K562 (cell line): ENCODE measurements at regions not wholly inside any gene's neighbourhood (a gene's known extent, or its start where the extent isn't known, plus 50 kb on each side); places are given as distances from the start of the nearest gene placed in this dataset.

Experiments used
- ATAC-seq: fragments of 200-7000 bp; cut with Tn5 transposase; 3 replicates; pipeline ENCODE4 v1.9.1; 2020; ENCODE audit warnings: moderate library complexity
- BruUV-seq: library from RNA; stranded (reverse); fragments of 400-500 nt; replicated peaks from 2 replicates; lab custom pipeline; 2021; lab: Mats Ljungman, UMichigan
- CTCF ChIA-PET: fragments of 300-600 bp; formaldehyde crosslinking; extraction: SDS; loops from one replicate; lab custom pipeline; 2021; ENCODE audit warnings: low intra/inter-chr PET ratio; lab: Yijun Ruan, JAX
- POLR2A ChIA-PET: fragments of 300-600, 350-650 bp; sonication (Branson Sonifier 250); formaldehyde crosslinking; extraction: SDS; loops from one replicate; lab custom pipeline; 2021; ENCODE audit warnings: antibody characterized with exemption, inconsistent platforms; lab: Yijun Ruan, JAX
- DNase-seq, 4 experiments: peaks; one replicate each; pipeline versions ENCODE4 v3.0.0 to v3.0.0-alpha.2; 2011 to 2018; ENCODE audit warnings: low spot score in 3 of 4, mixed read lengths in 3 of 4; ENCODE audit errors: extremely low read depth in 1 of 4
- FAIRE-seq: peaks from 2 replicates; lab custom pipeline; 2011; peaks lifted over from hg19 to GRCh38; lab: Jason Lieb, UNC
- H2AFZ ChIP-seq: 2 replicates; pipeline ENCODE4 v1.6.0; 2011; ENCODE audit warnings: low read depth, low read length, control low read depth, inconsistent platforms
- H3K27ac ChIP-seq: fragments of 200-600 bp; 3 replicates; pipeline ENCODE4 v1.8.0; 2011; ENCODE audit warnings: low read depth, mild to moderate bottlenecking, control low read depth, inconsistent platforms, low read length, moderate library complexity, mixed read lengths; ENCODE audit errors: extremely low read depth
- H3K27me3 ChIP-seq, 2 experiments: fragments of 300-600 bp in 1 of 2; 2 replicates in 1 of 2; 3 replicates in 1 of 2; pipeline versions ENCODE4 v1.6.0 to v1.8.0; 2011; ENCODE audit warnings: inconsistent platforms in 2 of 2, low read length in 2 of 2, mild to moderate bottlenecking in 1 of 2, mixed read lengths in 1 of 2, moderate library complexity in 1 of 2; ENCODE audit not compliant: control insufficient read depth in 2 of 2, insufficient read depth in 2 of 2
- H3K36me3 ChIP-seq: fragments of 300-600 bp; 3 replicates; pipeline ENCODE4 v1.8.0; 2011; ENCODE audit warnings: mild to moderate bottlenecking, low read length, inconsistent platforms; ENCODE audit not compliant: control insufficient read depth, insufficient read depth
- H3K4me1 ChIP-seq, 2 experiments: fragments of 200-600 bp in 1 of 2; replicated peaks in 1 of 2; 2 replicates in 1 of 2; 3 replicates in 1 of 2; pipeline versions ENCODE4 v1.5.1 to v1.8.0; 2011; ENCODE audit warnings: inconsistent platforms in 2 of 2, low read length in 2 of 2, mild to moderate bottlenecking in 1 of 2, mixed read lengths in 1 of 2, moderate library complexity in 1 of 2; ENCODE audit not compliant: control insufficient read depth in 2 of 2, insufficient read depth in 2 of 2
- H3K4me2 ChIP-seq: 2 replicates; pipeline ENCODE4 v1.6.1; 2011; ENCODE audit warnings: low read length, control low read depth, inconsistent platforms, mixed read lengths; ENCODE audit not compliant: insufficient read depth
- H3K4me3 ChIP-seq: fragments of 200-600 bp; sonication (generic), shearing (Covaris generic); 2 replicates; pipeline ENCODE4 v1.5.1; 2016; ENCODE audit warnings: control low read depth, inconsistent platforms
- H3K79me2 ChIP-seq: fragments of 200-600 bp; 3 replicates; pipeline ENCODE4 v1.8.0; 2011; ENCODE audit warnings: low read length, inconsistent platforms; ENCODE audit not compliant: control insufficient read depth, insufficient read depth
- H3K9ac ChIP-seq, 2 experiments: 2 replicates each; pipeline versions ENCODE4 v1.6.0 to v1.6.1; 2011; ENCODE audit warnings: low read depth in 2 of 2, low read length in 2 of 2, control low read depth in 1 of 2, inconsistent platforms in 1 of 2, mild to moderate bottlenecking in 1 of 2, mixed read lengths in 1 of 2; ENCODE audit not compliant: insufficient read depth in 1 of 2
- H3K9me1 ChIP-seq: one replicate; pipeline ENCODE4 v1.6.0; 2011; ENCODE audit warnings: inconsistent platforms, mild to moderate bottlenecking, low read length, moderate library complexity; ENCODE audit not compliant: control insufficient read depth, insufficient read depth
- H3K9me3 ChIP-seq: replicated peaks from 2 replicates; pipeline ENCODE4 v1.5.1; 2011; ENCODE audit warnings: low read depth, low read length, inconsistent platforms; ENCODE audit not compliant: control insufficient read depth, insufficient read depth
- H4K20me1 ChIP-seq: replicated peaks from 2 replicates; pipeline ENCODE4 v1.6.1; 2011; ENCODE audit warnings: low read length, inconsistent platforms, mixed read lengths; ENCODE audit not compliant: control insufficient read depth, insufficient read depth
- EZH2 ChIP-seq: IDR thresholded peaks from 2 replicates; pipeline ENCODE4 v1.6.1; 2012; ENCODE audit warnings: low read depth, mild to moderate bottlenecking, inconsistent platforms, low read length, borderline replicate concordance
- WGBS: fragments of 100-300 bp; shearing (Covaris generic); methylation state at CpG from one replicate; pipeline ENCODE4 v1.1.6; 2016; ENCODE audit warnings: low coverage, mixed read lengths; ENCODE audit not compliant: insufficient coverage; ENCODE audit errors: missing lambda C conversion rate; 5-methylcytosine and 5-hydroxymethylcytosine counted together
- in situ Hi-C: fragments of 300-500 bp; cut with MboI; formaldehyde crosslinking; loops from 4 replicates; pipeline ENCODE4 v1.15.0; 2018; ENCODE audit warnings: inconsistent platforms, mixed read lengths
- intact Hi-C: fragments of 100-400 bp; cut with micrococcal nuclease; formaldehyde crosslinking; loops from 2 replicates; pipeline ENCODE4 v1.14.2; 2022
- TF ChIP-seq, protein P1 (sequence below), 3 experiments: fragments of 200-800 bp in 1 of 3; sonication (Bioruptor generic) in 1 of 3; sonication (generic) in 1 of 3; formaldehyde crosslinking in 1 of 3; IDR thresholded peaks; 2 replicates each; pipeline versions ENCODE4 v1.6.1 to v1.8.0; 2016 to 2022; ENCODE audit warnings: mild to moderate bottlenecking in 2 of 3, missing compliant biosample characterization in 2 of 3, missing genetic modification characterization in 2 of 3, missing genetic modification reagents in 1 of 3
- TF ChIP-seq, protein P2 (sequence below): IDR thresholded peaks from 2 replicates; pipeline ENCODE4 v1.6.1; 2012; ENCODE audit warnings: low read depth, low read length, improper control_type of control experiment, borderline replicate concordance

GRCh38 chr11:38543311-38543710, 1945.3 kb upstream of the RAG2 start:
- no peak overlapping the region for H3K4me3 ChIP-seq
- H3K27me3 ChIP-seq, result no peaks in the 10 kb centered on the region
- peaks cover under 1% of the 10 kb centered on the region for H3K9me3 ChIP-seq
- in situ Hi-C loops (no loop called here), intact Hi-C loops (no loop called here)
- no TSS peak for BruUV-seq
- ATAC-seq (no peak), DNase-seq (no peak), FAIRE-seq (no peak)
- H3K9me1 ChIP-seq, result no peaks in the 10 kb centered on the region
- ChIA-PET CTCF (no interaction called here), POLR2A (no interaction called here)
- H3K36me3 ChIP-seq, result no peaks in the 10 kb centered on the region
- H3K27ac ChIP-seq, result no peak overlapping the region
- no peaks in the 10 kb centered on the region for H4K20me1 ChIP-seq
- no peaks in the 10 kb centered on the region for H3K79me2 ChIP-seq
- peaks cover 2 to 16% of the 10 kb centered on the region in 2 experiments; a peak in 4 of 5 replicates for H3K4me1 ChIP-seq
- peak overlapping the region; percentile 90; the same call in 1 of the 2 replicates for H2AFZ ChIP-seq
- TF ChIP-seq, protein P1, sequence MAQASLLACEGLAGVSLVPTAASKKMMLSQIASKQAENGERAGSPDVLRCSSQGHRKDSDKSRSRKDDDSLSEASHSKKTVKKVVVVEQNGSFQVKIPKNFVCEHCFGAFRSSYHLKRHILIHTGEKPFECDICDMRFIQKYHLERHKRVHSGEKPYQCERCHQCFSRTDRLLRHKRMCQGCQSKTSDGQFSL (CRISPR knock-in tag; IDR thresholded peaks at IDR 0.05), result no peak
- TF ChIP-seq, protein P1 (tag; IDR thresholded peaks at IDR 0.05), result no peak
- TF ChIP-seq EZH2, result no peak
- TF ChIP-seq, protein P2, sequence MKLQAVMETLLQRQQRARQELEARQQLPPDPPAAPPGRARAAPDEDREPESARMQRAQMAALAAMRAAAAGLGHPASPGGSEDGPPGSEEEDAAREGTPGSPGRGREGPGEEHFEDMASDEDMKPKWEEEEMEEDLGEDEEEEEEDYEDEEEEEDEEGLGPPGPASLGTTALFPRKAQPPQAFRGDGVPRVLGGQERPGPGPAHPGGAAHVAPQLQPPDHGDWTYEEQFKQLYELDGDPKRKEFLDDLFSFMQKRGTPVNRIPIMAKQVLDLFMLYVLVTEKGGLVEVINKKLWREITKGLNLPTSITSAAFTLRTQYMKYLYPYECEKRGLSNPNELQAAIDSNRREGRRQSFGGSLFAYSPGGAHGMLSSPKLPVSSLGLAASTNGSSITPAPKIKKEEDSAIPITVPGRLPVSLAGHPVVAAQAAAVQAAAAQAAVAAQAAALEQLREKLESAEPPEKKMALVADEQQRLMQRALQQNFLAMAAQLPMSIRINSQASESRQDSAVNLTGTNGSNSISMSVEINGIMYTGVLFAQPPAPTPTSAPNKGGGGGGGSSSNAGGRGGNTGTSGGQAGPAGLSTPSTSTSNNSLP, result no peak
- H3K9ac ChIP-seq, result no peak overlapping the region
- H3K4me2 ChIP-seq, result no peak overlapping the region
- 90% methylated on average over 1 of the region's 1 CpG for WGBS
